SK-N-SH (cell line): ENCODE measurements at regions not wholly inside any gene's neighbourhood (a gene's known extent, or its start where the extent isn't known, plus 50 kb on each side); places are given as distances from the start of the nearest gene placed in this dataset.

ENCODE experiments used
- CTCF ChIP-seq: fragments of 200-600 bp; sonication (generic); IDR thresholded peaks from 2 replicates; pipeline ENCODE4 v1.6.1; 2017; ENCODE audit warnings: antibody characterized with exemption, mild to moderate bottlenecking, moderate library complexity
- ELF1 ChIP-seq: IDR thresholded peaks from 2 replicates; pipeline ENCODE4 v1.4.0; 2012
- JUND ChIP-seq: IDR thresholded peaks from 2 replicates; pipeline ENCODE4 v1.4.0; 2012
- MXI1 ChIP-seq: IDR thresholded peaks from 2 replicates; pipeline ENCODE4 v1.6.1; 2012; ENCODE audit warnings: mild to moderate bottlenecking, low read depth, low read length, improper control_type of control experiment
- NRF1 ChIP-seq: IDR thresholded peaks from 2 replicates; pipeline ENCODE4 v1.6.1; 2012; ENCODE audit warnings: low read depth, mild to moderate bottlenecking, low read length
- RAD21 ChIP-seq: IDR thresholded peaks from 2 replicates; pipeline ENCODE4 v1.6.1; 2012; ENCODE audit warnings: mild to moderate bottlenecking, low read length
- SIN3A ChIP-seq: IDR thresholded peaks from 2 replicates; pipeline ENCODE4 v1.6.1; 2012; ENCODE audit warnings: low read depth, mild to moderate bottlenecking, low read length, moderate library complexity, borderline replicate concordance
- SMC3 ChIP-seq: IDR thresholded peaks from 2 replicates; pipeline ENCODE4 v1.6.1; 2012; ENCODE audit warnings: low read depth, low read length, improper control_type of control experiment
- TAF1 ChIP-seq: IDR thresholded peaks from 2 replicates; pipeline ENCODE4 v1.6.1; 2012; ENCODE audit warnings: low read depth, mild to moderate bottlenecking, low read length, moderate library complexity, borderline replicate concordance
- TF ChIP-seq, protein P1 (sequence below): IDR thresholded peaks from 2 replicates; pipeline ENCODE4 v1.6.1; 2012; ENCODE audit warnings: mild to moderate bottlenecking, low read depth, low read length, moderate library complexity
- TF ChIP-seq, protein P2 (sequence below): IDR thresholded peaks from 2 replicates; pipeline ENCODE4; 2012

DNA sequence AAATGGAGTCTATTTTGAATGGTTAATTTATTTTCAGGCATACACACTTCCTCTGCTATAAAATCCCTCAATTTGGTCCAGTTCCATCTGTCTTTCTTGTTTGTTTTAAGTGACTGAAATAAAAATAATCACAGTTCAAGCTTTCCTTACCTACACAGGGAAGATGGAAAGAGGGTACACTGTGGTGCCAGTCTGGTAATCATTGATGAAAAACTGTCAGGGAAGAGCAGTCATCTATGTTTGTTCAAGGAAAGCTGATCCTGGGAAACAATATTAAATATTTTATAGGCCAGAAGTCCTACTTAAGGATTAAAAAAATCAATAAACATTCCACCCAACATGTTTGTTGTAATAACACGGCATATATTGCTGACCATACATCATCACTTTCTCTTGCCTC lies 115.2 kb upstream of the KCNMB2 start:
- TF ChIP-seq MXI1: no peak
- TF ChIP-seq, protein P1, sequence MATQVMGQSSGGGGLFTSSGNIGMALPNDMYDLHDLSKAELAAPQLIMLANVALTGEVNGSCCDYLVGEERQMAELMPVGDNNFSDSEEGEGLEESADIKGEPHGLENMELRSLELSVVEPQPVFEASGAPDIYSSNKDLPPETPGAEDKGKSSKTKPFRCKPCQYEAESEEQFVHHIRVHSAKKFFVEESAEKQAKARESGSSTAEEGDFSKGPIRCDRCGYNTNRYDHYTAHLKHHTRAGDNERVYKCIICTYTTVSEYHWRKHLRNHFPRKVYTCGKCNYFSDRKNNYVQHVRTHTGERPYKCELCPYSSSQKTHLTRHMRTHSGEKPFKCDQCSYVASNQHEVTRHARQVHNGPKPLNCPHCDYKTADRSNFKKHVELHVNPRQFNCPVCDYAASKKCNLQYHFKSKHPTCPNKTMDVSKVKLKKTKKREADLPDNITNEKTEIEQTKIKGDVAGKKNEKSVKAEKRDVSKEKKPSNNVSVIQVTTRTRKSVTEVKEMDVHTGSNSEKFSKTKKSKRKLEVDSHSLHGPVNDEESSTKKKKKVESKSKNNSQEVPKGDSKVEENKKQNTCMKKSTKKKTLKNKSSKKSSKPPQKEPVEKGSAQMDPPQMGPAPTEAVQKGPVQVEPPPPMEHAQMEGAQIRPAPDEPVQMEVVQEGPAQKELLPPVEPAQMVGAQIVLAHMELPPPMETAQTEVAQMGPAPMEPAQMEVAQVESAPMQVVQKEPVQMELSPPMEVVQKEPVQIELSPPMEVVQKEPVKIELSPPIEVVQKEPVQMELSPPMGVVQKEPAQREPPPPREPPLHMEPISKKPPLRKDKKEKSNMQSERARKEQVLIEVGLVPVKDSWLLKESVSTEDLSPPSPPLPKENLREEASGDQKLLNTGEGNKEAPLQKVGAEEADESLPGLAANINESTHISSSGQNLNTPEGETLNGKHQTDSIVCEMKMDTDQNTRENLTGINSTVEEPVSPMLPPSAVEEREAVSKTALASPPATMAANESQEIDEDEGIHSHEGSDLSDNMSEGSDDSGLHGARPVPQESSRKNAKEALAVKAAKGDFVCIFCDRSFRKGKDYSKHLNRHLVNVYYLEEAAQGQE: no peak
- no peak for TF ChIP-seq NRF1
- no peak for TF ChIP-seq JUND
- no peak for TF ChIP-seq SIN3A
- TF ChIP-seq SMC3: no peak
- no peak for TF ChIP-seq CTCF
- TF ChIP-seq TAF1: no peak
- TF ChIP-seq ELF1: no peak
- TF ChIP-seq, protein P2, sequence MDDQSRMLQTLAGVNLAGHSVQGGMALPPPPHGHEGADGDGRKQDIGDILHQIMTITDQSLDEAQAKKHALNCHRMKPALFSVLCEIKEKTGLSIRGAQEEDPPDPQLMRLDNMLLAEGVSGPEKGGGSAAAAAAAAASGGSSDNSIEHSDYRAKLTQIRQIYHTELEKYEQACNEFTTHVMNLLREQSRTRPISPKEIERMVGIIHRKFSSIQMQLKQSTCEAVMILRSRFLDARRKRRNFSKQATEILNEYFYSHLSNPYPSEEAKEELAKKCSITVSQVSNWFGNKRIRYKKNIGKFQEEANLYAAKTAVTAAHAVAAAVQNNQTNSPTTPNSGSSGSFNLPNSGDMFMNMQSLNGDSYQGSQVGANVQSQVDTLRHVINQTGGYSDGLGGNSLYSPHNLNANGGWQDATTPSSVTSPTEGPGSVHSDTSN: no peak
- no peak for TF ChIP-seq RAD21
